ENCODE measurements at regions not wholly inside any gene's neighbourhood (a gene's known extent, or its start where the extent isn't known, plus 50 kb on each side); places are given as distances from the start of the nearest gene placed in this dataset.

DNA sequence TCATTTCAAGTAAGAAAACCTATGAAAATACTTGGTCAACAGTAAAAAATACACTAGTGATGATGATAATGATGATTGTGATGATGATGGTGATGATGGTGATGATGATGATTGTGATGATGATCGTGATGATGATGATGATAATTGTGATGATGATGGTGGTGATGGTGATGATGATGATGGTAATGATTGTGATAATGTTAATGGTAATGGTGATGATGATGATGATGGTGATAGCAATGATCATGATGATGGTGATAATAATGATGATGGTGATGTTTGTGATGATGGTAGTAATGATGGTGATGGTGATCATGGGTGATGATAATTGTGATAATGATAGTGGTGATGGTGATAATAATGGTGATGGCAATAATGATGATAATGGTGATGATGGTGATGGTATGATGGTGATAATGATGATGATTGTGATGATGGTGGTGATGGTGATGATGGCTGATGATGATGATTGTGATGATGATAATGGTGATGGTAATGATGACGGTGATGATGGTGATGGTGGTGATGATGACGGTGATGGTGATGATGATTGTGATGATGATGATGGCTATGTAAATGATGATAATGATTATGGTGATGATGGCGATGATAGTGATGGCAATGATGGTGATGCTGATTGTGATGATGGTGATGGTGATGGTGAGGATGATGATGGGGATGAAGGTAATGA, 62.1 kb downstream of the VCX3A start:
- no peaks in the 10 kb centered on the region for H3K36me3 ChIP-seq (ENCODE audit: low read depth)
- CTCF ChIA-PET, result no interaction called here
- BruUV-seq (replicated peaks), result no TSS peak
- intact Hi-C loops (cut with micrococcal nuclease; ENCODE audit: unreplicated experiment), result no loop called here
- no peaks in the 10 kb centered on the region for H3K79me2 ChIP-seq (ENCODE audit: low read depth)
- H3K27me3 ChIP-seq (ENCODE audit: insufficient read depth, low read depth), result no peaks in the 10 kb centered on the region
- H3K27ac ChIP-seq, result no peak overlapping the region
- H3K4me1 ChIP-seq (replicated peaks; ENCODE audit: insufficient read depth), result no peaks in the 10 kb centered on the region
- H3K9me3 ChIP-seq (ENCODE audit: insufficient read depth, low read depth), result no peaks in the 10 kb centered on the region
- H3F3A ChIP-seq (ENCODE audit: insufficient read depth, low read depth), result no peaks in the 10 kb centered on the region
- no peak overlapping the region for H2AFZ ChIP-seq
- H3K4me3 ChIP-seq, result no peak overlapping the region
- H4K20me1 ChIP-seq (ENCODE audit: insufficient read depth), result no peaks in the 10 kb centered on the region
- no peak overlapping the region for H3K4me2 ChIP-seq
- no peaks in the 10 kb centered on the region for H3K9me2 ChIP-seq (ENCODE audit: insufficient read depth)
- POLR2A ChIA-PET (ENCODE audit: unreplicated experiment), result no interaction called here
- TF ChIP-seq, protein P1, sequence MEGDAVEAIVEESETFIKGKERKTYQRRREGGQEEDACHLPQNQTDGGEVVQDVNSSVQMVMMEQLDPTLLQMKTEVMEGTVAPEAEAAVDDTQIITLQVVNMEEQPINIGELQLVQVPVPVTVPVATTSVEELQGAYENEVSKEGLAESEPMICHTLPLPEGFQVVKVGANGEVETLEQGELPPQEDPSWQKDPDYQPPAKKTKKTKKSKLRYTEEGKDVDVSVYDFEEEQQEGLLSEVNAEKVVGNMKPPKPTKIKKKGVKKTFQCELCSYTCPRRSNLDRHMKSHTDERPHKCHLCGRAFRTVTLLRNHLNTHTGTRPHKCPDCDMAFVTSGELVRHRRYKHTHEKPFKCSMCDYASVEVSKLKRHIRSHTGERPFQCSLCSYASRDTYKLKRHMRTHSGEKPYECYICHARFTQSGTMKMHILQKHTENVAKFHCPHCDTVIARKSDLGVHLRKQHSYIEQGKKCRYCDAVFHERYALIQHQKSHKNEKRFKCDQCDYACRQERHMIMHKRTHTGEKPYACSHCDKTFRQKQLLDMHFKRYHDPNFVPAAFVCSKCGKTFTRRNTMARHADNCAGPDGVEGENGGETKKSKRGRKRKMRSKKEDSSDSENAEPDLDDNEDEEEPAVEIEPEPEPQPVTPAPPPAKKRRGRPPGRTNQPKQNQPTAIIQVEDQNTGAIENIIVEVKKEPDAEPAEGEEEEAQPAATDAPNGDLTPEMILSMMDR (conservative IDR thresholded peaks at IDR 0.05), result no peak
- TF ChIP-seq EZH2 (IDR thresholded peaks at IDR 0.05; ENCODE audit: low read depth), result no peak
- no peak for DNase-seq

DNA sequence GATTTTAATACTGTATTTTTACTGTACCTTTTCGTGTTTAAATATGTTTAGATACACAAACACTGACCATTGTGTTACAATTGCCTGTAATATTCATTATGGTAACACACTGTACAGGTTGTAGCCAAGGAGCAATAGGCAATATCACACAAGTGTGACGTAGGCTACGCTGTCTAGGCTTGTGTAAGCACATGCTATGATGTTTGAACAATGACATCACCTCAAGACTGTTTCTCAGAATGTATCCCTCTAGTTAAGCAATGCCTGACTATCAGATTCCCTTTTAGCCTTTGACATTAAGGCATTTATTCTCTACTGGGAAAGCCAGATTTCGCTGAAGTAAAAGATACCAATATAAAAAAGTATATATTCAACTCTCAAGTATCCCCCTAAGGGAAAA, 66.2 kb downstream of the VCX3A start:
- H3K4me1 ChIP-seq (replicated peaks; ENCODE audit: insufficient read depth), result no peaks in the 10 kb centered on the region
- no peak overlapping the region for H2AFZ ChIP-seq
- no peak for DNase-seq
- H3K27ac ChIP-seq, result no peak overlapping the region
- BruUV-seq (replicated peaks), result no TSS peak
- intact Hi-C loops (cut with micrococcal nuclease; ENCODE audit: unreplicated experiment), result no loop called here
- no peaks in the 10 kb centered on the region for H3K27me3 ChIP-seq (ENCODE audit: insufficient read depth, low read depth)
- H3K79me2 ChIP-seq (ENCODE audit: low read depth), result no peaks in the 10 kb centered on the region
- H3K4me3 ChIP-seq, result no peak overlapping the region
- POLR2A ChIA-PET (ENCODE audit: unreplicated experiment), result no interaction called here
- H3K9me2 ChIP-seq (ENCODE audit: insufficient read depth), result no peaks in the 10 kb centered on the region
- H4K20me1 ChIP-seq (ENCODE audit: insufficient read depth), result no peaks in the 10 kb centered on the region
- no peaks in the 10 kb centered on the region for H3F3A ChIP-seq (ENCODE audit: insufficient read depth, low read depth)
- TF ChIP-seq, protein P1 (conservative IDR thresholded peaks at IDR 0.05), result no peak
- CTCF ChIA-PET, result no interaction called here
- H3K4me2 ChIP-seq, result no peak overlapping the region
- H3K36me3 ChIP-seq (ENCODE audit: low read depth), result no peaks in the 10 kb centered on the region
- no peaks in the 10 kb centered on the region for H3K9me3 ChIP-seq (ENCODE audit: insufficient read depth, low read depth)

DNA sequence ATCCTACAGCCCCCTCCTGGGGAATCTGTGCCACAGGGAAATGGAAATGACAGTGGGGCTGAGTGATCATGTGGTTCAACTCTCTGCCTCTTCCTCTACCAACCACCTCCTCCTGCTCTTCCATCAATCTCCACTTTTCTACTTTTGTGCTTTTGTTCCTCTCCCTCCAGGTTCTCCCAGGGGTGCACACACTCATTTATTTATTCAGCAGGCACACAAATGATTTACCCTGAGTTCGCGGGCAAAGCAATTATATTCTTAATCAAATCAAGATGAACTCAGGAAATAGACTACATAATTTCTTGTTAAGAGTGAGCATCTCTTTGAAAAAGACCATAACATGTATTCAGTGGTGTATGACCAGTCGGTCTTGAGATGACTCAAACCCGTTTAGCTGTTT, 69.2 kb downstream of the VCX3A start:
- CTCF ChIA-PET, result no interaction called here
- no peaks in the 10 kb centered on the region for H3K36me3 ChIP-seq (ENCODE audit: low read depth)
- no peak for DNase-seq
- no peaks in the 10 kb centered on the region for H4K20me1 ChIP-seq (ENCODE audit: insufficient read depth)
- TF ChIP-seq, protein P1 (conservative IDR thresholded peaks at IDR 0.05), result no peak
- TF ChIP-seq EZH2 (IDR thresholded peaks at IDR 0.05; ENCODE audit: low read depth), result no peak
- H3K4me3 ChIP-seq, result no peak overlapping the region
- no peak overlapping the region for H3K4me2 ChIP-seq
- H3K9me3 ChIP-seq (ENCODE audit: insufficient read depth, low read depth), result no peaks in the 10 kb centered on the region
- no peaks in the 10 kb centered on the region for H3K27me3 ChIP-seq (ENCODE audit: insufficient read depth, low read depth)
- H2AFZ ChIP-seq, result no peak overlapping the region
- H3K4me1 ChIP-seq (replicated peaks; ENCODE audit: insufficient read depth), result peaks cover 22% of the 10 kb centered on the region
- H3K79me2 ChIP-seq (ENCODE audit: low read depth), result no peaks in the 10 kb centered on the region
- POLR2A ChIA-PET (ENCODE audit: unreplicated experiment), result no interaction called here
- intact Hi-C loops (cut with micrococcal nuclease; ENCODE audit: unreplicated experiment), result no loop called here
- H3K9me2 ChIP-seq (ENCODE audit: insufficient read depth), result no peaks in the 10 kb centered on the region
- peaks cover 14% of the 10 kb centered on the region; the same call in 1 of the 2 replicates for H3F3A ChIP-seq (ENCODE audit: insufficient read depth, low read depth)
- no TSS peak for BruUV-seq (replicated peaks)
- H3K27ac ChIP-seq, result no peak overlapping the region
